Chondrocyte (in vitro differentiated cells): ENCODE measurements at regions not wholly inside any gene's neighbourhood (a gene's known extent, or its start where the extent isn't known, plus 50 kb on each side); places are given as distances from the start of the nearest gene placed in this dataset.
"Not testable (repeated sequence)": the region's sequence is repeated elsewhere in the genome, so short reads cannot be mapped to it uniquely, and the experiment has no call there.

Experiments used
- DNase-seq: peaks from one replicate; pipeline ENCODE4 v3.0.0; 2021; ENCODE audit warnings: mixed read lengths, low spot score
- H3K27ac Mint-ChIP-seq: one replicate; pipeline ENCODE4 v1.8.0; 2021; ENCODE audit warnings: mild to moderate bottlenecking, moderate library complexity, mixed read lengths; ENCODE audit not compliant: unreplicated experiment
- H3K27me3 Mint-ChIP-seq: 2 replicates; pipeline ENCODE4 v1.8.0; 2021; ENCODE audit warnings: low read depth, mixed read lengths
- H3K36me3 Mint-ChIP-seq: 2 replicates; pipeline ENCODE4 v1.8.0; 2021; ENCODE audit warnings: low read depth, mixed read lengths
- H3K4me1 Mint-ChIP-seq: 2 replicates; pipeline ENCODE4 v1.8.0; 2021; ENCODE audit warnings: low read depth, mild to moderate bottlenecking, mixed read lengths
- H3K4me3 Mint-ChIP-seq: one replicate; pipeline ENCODE4 v1.8.0; 2021; ENCODE audit warnings: mild to moderate bottlenecking, moderate library complexity, mixed read lengths; ENCODE audit not compliant: unreplicated experiment
- H3K9me3 Mint-ChIP-seq: 2 replicates; pipeline ENCODE4 v1.8.0; 2021; ENCODE audit warnings: low read depth, mixed read lengths
- TF ChIP-seq, protein P1 (sequence below): fragments of 200-600 bp; sonication (generic); IDR thresholded peaks from 2 replicates; pipeline ENCODE4 v1.5.0; 2021; ENCODE audit warnings: antibody characterized with exemption, mild to moderate bottlenecking, moderate library complexity

DNA sequence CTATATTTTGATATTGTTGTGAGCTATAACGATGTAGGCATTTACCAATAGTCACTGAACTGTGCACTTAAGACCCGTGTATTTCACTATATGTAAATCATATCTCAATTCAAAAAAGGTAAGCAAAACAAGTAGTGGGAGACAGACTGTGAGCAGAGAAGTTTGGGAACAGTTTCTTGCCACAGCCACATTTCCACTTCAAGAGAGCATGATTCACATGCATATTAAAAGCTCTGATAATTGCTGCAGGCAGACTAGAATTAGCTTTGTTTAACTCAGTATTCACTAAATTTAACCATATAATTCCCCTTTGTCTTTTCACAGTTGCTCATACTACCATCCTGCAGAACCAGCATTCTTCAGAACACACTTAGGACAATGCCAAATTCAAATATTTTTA, 168.4 kb upstream of the ZNF385D start:
- TF ChIP-seq, protein P1, sequence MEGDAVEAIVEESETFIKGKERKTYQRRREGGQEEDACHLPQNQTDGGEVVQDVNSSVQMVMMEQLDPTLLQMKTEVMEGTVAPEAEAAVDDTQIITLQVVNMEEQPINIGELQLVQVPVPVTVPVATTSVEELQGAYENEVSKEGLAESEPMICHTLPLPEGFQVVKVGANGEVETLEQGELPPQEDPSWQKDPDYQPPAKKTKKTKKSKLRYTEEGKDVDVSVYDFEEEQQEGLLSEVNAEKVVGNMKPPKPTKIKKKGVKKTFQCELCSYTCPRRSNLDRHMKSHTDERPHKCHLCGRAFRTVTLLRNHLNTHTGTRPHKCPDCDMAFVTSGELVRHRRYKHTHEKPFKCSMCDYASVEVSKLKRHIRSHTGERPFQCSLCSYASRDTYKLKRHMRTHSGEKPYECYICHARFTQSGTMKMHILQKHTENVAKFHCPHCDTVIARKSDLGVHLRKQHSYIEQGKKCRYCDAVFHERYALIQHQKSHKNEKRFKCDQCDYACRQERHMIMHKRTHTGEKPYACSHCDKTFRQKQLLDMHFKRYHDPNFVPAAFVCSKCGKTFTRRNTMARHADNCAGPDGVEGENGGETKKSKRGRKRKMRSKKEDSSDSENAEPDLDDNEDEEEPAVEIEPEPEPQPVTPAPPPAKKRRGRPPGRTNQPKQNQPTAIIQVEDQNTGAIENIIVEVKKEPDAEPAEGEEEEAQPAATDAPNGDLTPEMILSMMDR = no peak
- Mint-ChIP-seq H3K27me3 (no peaks in the 10 kb centered on the region), H3K4me3 (no peak overlapping the region), H3K4me1 (peaks cover 11% of the 10 kb centered on the region), H3K9me3 (no peaks in the 10 kb centered on the region), H3K36me3 (no peaks in the 10 kb centered on the region), H3K27ac (no peak overlapping the region)
- DNase-seq = no peak

DNA sequence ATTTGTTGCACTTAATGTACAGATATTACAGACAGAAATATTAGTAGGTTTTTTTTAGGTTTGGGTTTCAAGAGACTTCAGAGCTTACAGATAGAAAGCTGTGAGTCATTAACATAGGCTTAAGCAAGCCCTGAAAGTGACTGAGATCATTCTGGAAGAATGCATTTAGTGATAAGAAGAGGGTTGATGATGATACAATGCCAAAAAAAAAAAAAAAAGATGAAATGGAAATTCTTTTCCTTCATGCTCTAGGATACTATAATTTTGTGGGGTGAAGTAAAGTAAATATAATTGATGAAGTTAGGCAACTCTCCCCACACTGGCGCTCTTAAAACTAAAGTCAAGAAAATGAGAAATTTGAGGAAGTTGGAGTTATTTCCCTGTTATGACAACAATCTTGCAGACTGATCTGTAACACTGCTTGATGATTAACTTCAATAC, 169.4 kb upstream of the ZNF385D start:
- H3K27ac Mint-ChIP-seq = peak overlapping the region; percentile 68
- no peak for DNase-seq
- H3K4me1 Mint-ChIP-seq = peaks cover 11% of the 10 kb centered on the region
- no peaks in the 10 kb centered on the region for H3K36me3 Mint-ChIP-seq
- no peaks in the 10 kb centered on the region for H3K27me3 Mint-ChIP-seq
- H3K4me3 Mint-ChIP-seq = no peak overlapping the region
- TF ChIP-seq, protein P1 = no peak
- H3K9me3 Mint-ChIP-seq = no peaks in the 10 kb centered on the region

DNA sequence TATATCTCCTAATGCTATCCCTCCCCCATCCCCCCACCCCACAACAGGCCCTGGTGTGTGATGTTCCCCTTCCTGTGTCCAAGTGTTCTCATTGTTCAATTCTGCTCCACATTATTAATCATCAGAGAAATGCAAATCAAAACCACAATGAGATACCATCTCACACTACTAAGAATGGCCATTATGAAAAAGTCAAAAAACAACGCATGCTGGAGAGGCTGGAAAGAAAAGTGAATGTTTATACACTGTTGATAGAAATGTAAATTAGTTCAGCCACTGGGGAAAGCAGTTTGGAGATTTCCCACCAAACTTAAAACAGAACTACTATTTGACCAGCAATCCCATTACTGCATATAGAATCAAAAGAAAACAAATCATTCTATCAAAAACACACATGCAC, 172.1 kb upstream of the ZNF385D start:
- not testable (repeated sequence) for DNase-seq, H3K27me3 Mint-ChIP-seq, H3K27ac Mint-ChIP-seq, H3K4me3 Mint-ChIP-seq, H3K36me3 Mint-ChIP-seq, H3K9me3 Mint-ChIP-seq
- H3K4me1 Mint-ChIP-seq = peaks cover 11% of the 10 kb centered on the region

DNA sequence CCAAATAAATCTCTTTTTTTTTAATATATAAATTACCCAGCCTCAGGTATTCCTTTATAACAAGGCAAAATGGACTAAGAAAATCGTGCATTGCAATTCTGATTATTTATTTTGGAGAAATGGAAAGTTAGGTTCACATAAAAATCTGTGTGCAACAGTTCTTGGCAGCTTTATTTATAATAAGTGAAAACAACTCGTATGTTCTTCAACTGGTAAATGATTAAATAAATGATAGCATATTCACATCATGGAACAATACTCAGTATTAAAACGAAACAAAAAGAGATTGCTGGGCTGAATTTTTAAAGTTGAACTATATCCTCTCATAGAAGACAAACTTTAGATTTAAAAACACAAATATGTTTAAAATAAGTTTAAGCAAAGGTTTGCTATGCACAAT, 176.3 kb upstream of the ZNF385D start:
- no peak for DNase-seq
- Mint-ChIP-seq H3K27me3 (peaks cover 3% of the 10 kb centered on the region), H3K36me3 (no peaks in the 10 kb centered on the region), H3K9me3 (peaks cover 2% of the 10 kb centered on the region), H3K27ac (no peak overlapping the region), H3K4me3 (no peak overlapping the region), H3K4me1 (no peaks in the 10 kb centered on the region)
- TF ChIP-seq, protein P1 = no peak

DNA sequence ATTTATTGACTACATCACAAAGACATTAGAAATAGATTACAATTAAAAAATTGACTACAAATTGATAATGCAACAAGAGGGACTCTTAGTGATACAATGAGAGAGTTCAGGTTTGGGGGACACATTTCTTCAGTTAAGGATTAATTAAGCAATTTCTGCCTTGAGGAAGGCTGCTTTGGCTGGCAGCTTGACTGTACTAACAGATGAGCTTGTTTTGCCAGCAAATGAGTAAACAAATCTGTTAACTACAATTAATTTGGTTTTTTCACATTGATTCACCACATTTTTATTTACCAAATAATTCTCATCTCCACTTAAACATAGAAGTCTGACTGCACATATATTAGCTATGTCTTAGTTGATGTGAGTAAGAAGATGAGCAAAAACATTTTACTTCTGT, 183.6 kb upstream of the ZNF385D start:
- Mint-ChIP-seq H3K9me3 (no peaks in the 10 kb centered on the region), H3K27ac (no peak overlapping the region), H3K36me3 (no peaks in the 10 kb centered on the region), H3K4me3 (no peak overlapping the region), H3K4me1 (no peaks in the 10 kb centered on the region), H3K27me3 (no peaks in the 10 kb centered on the region)
- TF ChIP-seq, protein P1 = no peak
- no peak for DNase-seq

DNA sequence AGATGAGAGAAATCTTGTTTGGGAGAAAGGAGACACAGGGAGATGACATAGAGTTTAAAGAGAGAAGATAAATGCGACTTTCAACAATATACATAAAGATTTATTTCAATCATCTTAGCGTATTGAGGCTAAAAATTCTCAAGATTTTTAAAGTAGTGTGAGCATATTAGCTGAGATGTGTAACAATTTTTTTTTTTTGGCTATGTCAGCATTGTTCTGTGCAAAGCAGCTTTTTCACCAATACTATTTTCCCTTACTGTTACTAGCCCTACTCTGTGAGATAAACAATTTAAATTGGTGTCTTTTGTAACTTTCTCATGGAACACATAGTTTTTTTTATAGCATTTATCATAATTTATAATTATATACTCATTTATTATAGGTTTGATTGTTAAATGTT, 185.2 kb upstream of the ZNF385D start:
- H3K27me3 Mint-ChIP-seq = no peaks in the 10 kb centered on the region

More for the DNA sequence above, 185.2 kb upstream of the ZNF385D start:
- no peaks in the 10 kb centered on the region for H3K9me3 Mint-ChIP-seq
- TF ChIP-seq, protein P1 = no peak
- H3K4me1 Mint-ChIP-seq = no peaks in the 10 kb centered on the region
- DNase-seq = no peak
- no peak overlapping the region for H3K4me3 Mint-ChIP-seq
- H3K36me3 Mint-ChIP-seq = no peaks in the 10 kb centered on the region
- H3K27ac Mint-ChIP-seq = no peak overlapping the region
